SW480 (cell line): ENCODE measurements at regions not wholly inside any gene's neighbourhood (a gene's known extent, or its start where the extent isn't known, plus 50 kb on each side); places are given as distances from the start of the nearest gene placed in this dataset.

ENCODE experiments used
- DNase-seq: peaks from one replicate; pipeline ENCODE4 v3.0.0-alpha.2; 2016; ENCODE audit warnings: low spot score

- no peak for DNase-seq
These were observed 473.6 kb downstream of the EPHA7 start for GRCh38 chr6:92945799-92946198.

- DNase-seq = no peak
These were observed 475.2 kb downstream of the EPHA7 start for GRCh38 chr6:92944132-92944531.

- no peak for DNase-seq
These were observed 476.8 kb downstream of the EPHA7 start for GRCh38 chr6:92942549-92942948.

- no peak for DNase-seq
These were observed 484.7 kb downstream of the EPHA7 start for GRCh38 chr6:92934625-92935024.

GRCh38 chr6:92930171-92930570, 489.2 kb downstream of the EPHA7 start:
- DNase-seq = no peak

GRCh38 chr6:92922216-92922806, 497.0 kb downstream of the EPHA7 start:
- DNase-seq = no peak

- no peak for DNase-seq
These were observed 503.9 kb downstream of the EPHA7 start for GRCh38 chr6:92915466-92915865.

GRCh38 chr6:92911301-92911700, 508.1 kb downstream of the EPHA7 start:
- no peak for DNase-seq

GRCh38 chr6:92910646-92911045, 508.7 kb downstream of the EPHA7 start:
- no peak for DNase-seq

GRCh38 chr6:92906385-92906784, 513.0 kb downstream of the EPHA7 start:
- no peak for DNase-seq

- DNase-seq = no peak
These were observed 525.6 kb downstream of the EPHA7 start for GRCh38 chr6:92893741-92894140.

GRCh38 chr6:92892626-92893170, 526.7 kb downstream of the EPHA7 start:
- no peak for DNase-seq

- no peak for DNase-seq
These were observed 531.0 kb downstream of the EPHA7 start for GRCh38 chr6:92888316-92888715.

- no peak for DNase-seq
These were observed 531.5 kb downstream of the EPHA7 start for GRCh38 chr6:92887871-92888270.

GRCh38 chr6:92879526-92879925, 539.8 kb downstream of the EPHA7 start:
- no peak for DNase-seq

- DNase-seq = no peak
These were observed 554.3 kb downstream of the EPHA7 start for GRCh38 chr6:92864966-92865555.

- no peak for DNase-seq
These were observed 569.7 kb downstream of the EPHA7 start for GRCh38 chr6:92849636-92850035.

- no peak for DNase-seq
These were observed 570.5 kb downstream of the EPHA7 start for GRCh38 chr6:92848901-92849300.

GRCh38 chr6:92848459-92848858, 570.9 kb downstream of the EPHA7 start:
- no peak for DNase-seq

- no peak for DNase-seq
These were observed 571.4 kb downstream of the EPHA7 start for GRCh38 chr6:92847988-92848387.

GRCh38 chr6:92840246-92840930, 579.0 kb downstream of the EPHA7 start:
- no peak for DNase-seq

- no peak for DNase-seq
These were observed 590.6 kb downstream of the EPHA7 start for GRCh38 chr6:92828788-92829187.

- no peak for DNase-seq
These were observed 592.3 kb downstream of the EPHA7 start for GRCh38 chr6:92827104-92827503.
